Neuronal stem cell (in vitro differentiated cells): ENCODE measurements at regions not wholly inside any gene's neighbourhood (a gene's known extent, or its start where the extent isn't known, plus 50 kb on each side); places are given as distances from the start of the nearest gene placed in this dataset.
A peak's percentile ranks its signal among the peaks of the same experiment; 100 is the strongest.

Experiments
- DNase-seq: peaks from one replicate; pipeline ENCODE4 v3.0.0-alpha.2; 2013; ENCODE audit warnings: low spot score
- H2AFZ ChIP-seq: one replicate; pipeline ENCODE4 v1.6.1; 2013; ENCODE audit warnings: mild to moderate bottlenecking, low read length, inconsistent platforms
- H2AK5ac ChIP-seq: 2 replicates; pipeline ENCODE4 v1.6.1; 2013; ENCODE audit warnings: low read depth, mild to moderate bottlenecking, inconsistent platforms, low read length, moderate library complexity, mixed read lengths
- H2BK120ac ChIP-seq: 2 replicates; pipeline ENCODE4 v1.6.1; 2013; ENCODE audit warnings: low read depth, mild to moderate bottlenecking, inconsistent platforms, low read length, moderate library complexity, mixed read lengths
- H2BK12ac ChIP-seq: one replicate; pipeline ENCODE4 v1.6.1; 2013; ENCODE audit warnings: low read length, inconsistent platforms
- H2BK15ac ChIP-seq: 2 replicates; pipeline ENCODE4 v1.6.1; 2013; ENCODE audit warnings: mild to moderate bottlenecking, low read length, inconsistent platforms, mixed read lengths
- H2BK5ac ChIP-seq: one replicate; pipeline ENCODE4 v1.6.1; 2013; ENCODE audit warnings: inconsistent platforms, mild to moderate bottlenecking, low read length, moderate library complexity
- H3K14ac ChIP-seq: one replicate; pipeline ENCODE4 v1.6.1; 2013; ENCODE audit warnings: low read length, inconsistent platforms
- H3K18ac ChIP-seq: 2 replicates; pipeline ENCODE4 v1.6.1; 2013; ENCODE audit warnings: low read length, inconsistent platforms
- H3K23ac ChIP-seq: 2 replicates; pipeline ENCODE4 v1.6.1; 2013; ENCODE audit warnings: low read depth, mild to moderate bottlenecking, mixed read lengths, low read length, inconsistent platforms; ENCODE audit not compliant: poor library complexity
- H3K27ac ChIP-seq: replicated peaks from 3 replicates; pipeline ENCODE4 v1.5.1; 2013; ENCODE audit warnings: low read length, inconsistent platforms
- H3K27me3 ChIP-seq, 3 experiments: 2 replicates each; pipeline ENCODE4 v1.6.1; 2013; ENCODE audit warnings: low read length in 3 of 3, mild to moderate bottlenecking in 2 of 3, inconsistent platforms in 1 of 3, low read depth in 1 of 3, mixed read lengths in 1 of 3, moderate library complexity in 1 of 3; ENCODE audit not compliant: control insufficient read depth in 3 of 3, insufficient read depth in 3 of 3
- H3K36me3 ChIP-seq, 2 donors: replicated peaks in 1 of 2; 2 replicates each; pipeline ENCODE4 v1.6.1; 2013; ENCODE audit warnings: low read length in 2 of 2; ENCODE audit not compliant: control insufficient read depth in 2 of 2, insufficient read depth in 2 of 2
- H3K4ac ChIP-seq: 2 replicates; pipeline ENCODE4 v1.6.1; 2013; ENCODE audit warnings: inconsistent platforms, mild to moderate bottlenecking, low read length, moderate library complexity
- H3K4me1 ChIP-seq, 2 donors: 1 replicate in 1 of 2; 2 replicates in 1 of 2; pipeline ENCODE4 v1.6.1; 2013; ENCODE audit warnings: low read length in 2 of 2, low read depth in 1 of 2; ENCODE audit not compliant: control insufficient read depth in 2 of 2, insufficient read depth in 1 of 2
- H3K4me2 ChIP-seq: one replicate; pipeline ENCODE4 v1.6.1; 2013; ENCODE audit warnings: mild to moderate bottlenecking, low read length, inconsistent platforms; ENCODE audit not compliant: insufficient read depth, poor library complexity, severe bottlenecking
- H3K4me3 ChIP-seq, 2 donors: 2 replicates each; pipeline ENCODE4 v1.5.1; 2013; ENCODE audit warnings: low read length in 2 of 2, mild to moderate bottlenecking in 2 of 2, inconsistent platforms in 1 of 2, moderate library complexity in 1 of 2
- H3K79me1 ChIP-seq: one replicate; pipeline ENCODE4 v1.6.1; 2013; ENCODE audit warnings: low read depth, mild to moderate bottlenecking, inconsistent platforms, low read length, moderate library complexity
- H3K9ac ChIP-seq: one replicate; pipeline ENCODE4 v1.6.1; 2013; ENCODE audit warnings: mild to moderate bottlenecking, low read depth, low read length, inconsistent platforms; ENCODE audit not compliant: poor library complexity
- H3K9me3 ChIP-seq, 2 donors: replicated peaks in 1 of 2; 2 replicates each; pipeline versions ENCODE3 to v1.6.1; 2013; ENCODE audit warnings: low read length in 2 of 2, mild to moderate bottlenecking in 2 of 2, inconsistent platforms in 1 of 2, low read depth in 1 of 2, mixed read lengths in 1 of 2, moderate library complexity in 1 of 2; ENCODE audit not compliant: control insufficient read depth in 2 of 2, insufficient read depth in 1 of 2
- H4K8ac ChIP-seq: one replicate; pipeline ENCODE4 v1.6.1; 2013; ENCODE audit warnings: low read depth, mild to moderate bottlenecking, inconsistent platforms, low read length, moderate library complexity
- H4K91ac ChIP-seq: one replicate; pipeline ENCODE4 v1.6.1; 2013; ENCODE audit warnings: low read length, low read depth, mild to moderate bottlenecking, inconsistent platforms; ENCODE audit not compliant: poor library complexity

DNA sequence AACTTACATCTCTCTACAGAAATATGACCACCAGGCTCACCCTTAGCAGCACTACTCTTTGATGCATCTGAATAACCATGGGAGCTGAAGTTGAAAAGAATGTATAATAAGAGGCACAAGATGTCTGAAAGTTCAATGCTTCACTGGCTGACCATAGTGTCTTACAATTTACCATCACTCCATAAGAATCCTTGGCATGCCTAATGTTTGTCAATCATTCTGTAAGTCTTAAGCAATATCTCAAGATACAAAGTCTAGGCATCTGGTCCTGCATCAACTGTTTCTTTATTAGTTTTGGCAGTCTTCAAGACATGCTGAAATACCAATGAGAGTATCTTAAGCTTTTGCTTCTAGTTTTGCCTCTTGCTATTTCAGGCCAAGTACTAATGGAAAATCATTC, 755.5 kb downstream of the STIM2 start:
- no peak overlapping the region for H3K9ac ChIP-seq
- H2BK120ac ChIP-seq = no peak overlapping the region
- H4K8ac ChIP-seq = no peak overlapping the region
- H3K4me3 ChIP-seq = no peak overlapping the region
- no peak overlapping the region for H2BK15ac ChIP-seq
- no peak overlapping the region for H3K4ac ChIP-seq
- H4K91ac ChIP-seq = no peak overlapping the region
- H3K23ac ChIP-seq = no peak overlapping the region
- peak overlapping the region; percentile 9 for H2AFZ ChIP-seq
- H2BK5ac ChIP-seq = no peak overlapping the region
- H3K36me3 ChIP-seq = no peaks in the 10 kb centered on the region
- no peak overlapping the region for H2BK12ac ChIP-seq
- no peaks in the 10 kb centered on the region for H3K79me1 ChIP-seq
- no peak overlapping the region for H3K27ac ChIP-seq
- H3K27me3 ChIP-seq = no peaks in the 10 kb centered on the region
- H2AK5ac ChIP-seq = no peak overlapping the region
- no peaks in the 10 kb centered on the region for H3K9me3 ChIP-seq
- H3K14ac ChIP-seq = no peak overlapping the region
- peaks cover 0 to 2% of the 10 kb centered on the region in 2 donors for H3K4me1 ChIP-seq
- H3K18ac ChIP-seq = no peak overlapping the region
- DNase-seq = no peak
- H3K4me2 ChIP-seq = no peak overlapping the region

DNA sequence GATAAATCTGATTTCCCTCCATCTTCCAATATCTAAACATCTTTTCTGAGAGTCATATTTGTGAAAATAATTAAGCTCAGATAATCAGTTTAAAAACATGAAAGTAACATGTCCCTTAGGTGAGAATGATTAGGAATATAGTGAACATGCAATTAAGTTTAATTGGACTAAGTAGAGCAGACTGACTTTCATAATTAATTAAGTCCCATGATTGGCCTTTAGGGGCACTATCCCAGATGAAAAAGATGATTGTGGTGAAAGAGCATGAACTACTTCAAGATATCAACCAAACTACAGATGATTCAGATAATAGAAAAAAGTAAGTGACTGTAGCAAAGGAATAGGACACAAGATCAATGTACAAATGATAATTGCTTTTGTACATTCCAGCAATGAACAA, 758.8 kb downstream of the STIM2 start:
- no peak overlapping the region for H3K27ac ChIP-seq

DNA sequence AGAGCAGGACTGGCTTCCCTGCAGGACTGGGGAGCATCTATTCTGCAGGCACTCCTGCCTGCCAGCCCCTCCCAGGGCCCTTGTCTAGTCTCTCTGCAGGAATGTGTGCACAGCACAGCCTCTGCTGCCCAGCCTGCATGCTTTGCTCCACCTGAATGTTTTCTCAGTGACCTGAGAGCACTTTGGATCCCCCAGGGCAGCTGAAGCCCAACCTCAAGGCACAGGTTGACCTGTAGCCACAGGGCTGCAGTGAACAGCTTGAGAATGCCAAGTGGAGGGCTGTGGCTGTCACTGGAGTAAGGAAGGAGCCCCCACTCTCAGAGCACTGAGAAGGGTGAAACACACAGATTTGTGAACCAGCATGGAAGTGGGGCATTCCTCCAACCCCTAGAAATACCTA, 760.2 kb downstream of the STIM2 start:
- H3K9ac ChIP-seq = no peak overlapping the region
- peak overlapping the region; percentile 15 for H2AFZ ChIP-seq
- no peak overlapping the region for H3K14ac ChIP-seq
- DNase-seq = no peak
- no peak overlapping the region for H3K18ac ChIP-seq
- no peak overlapping the region for H2BK5ac ChIP-seq
- H3K4ac ChIP-seq = no peak overlapping the region
- H3K9me3 ChIP-seq = no peaks in the 10 kb centered on the region
- no peak overlapping the region for H2BK120ac ChIP-seq
- no peak overlapping the region for H3K27ac ChIP-seq
- H3K4me2 ChIP-seq = no peak overlapping the region
- no peak overlapping the region for H2BK12ac ChIP-seq
- H3K36me3 ChIP-seq = no peaks in the 10 kb centered on the region
- H2BK15ac ChIP-seq = no peak overlapping the region
- H4K91ac ChIP-seq = no peak overlapping the region
- H3K27me3 ChIP-seq = no peaks in the 10 kb centered on the region
- no peak overlapping the region for H3K4me3 ChIP-seq
- peaks cover 0 to 2% of the 10 kb centered on the region in 2 donors for H3K4me1 ChIP-seq
- no peak overlapping the region for H4K8ac ChIP-seq
- no peaks in the 10 kb centered on the region for H3K79me1 ChIP-seq
- H2AK5ac ChIP-seq = no peak overlapping the region
- H3K23ac ChIP-seq = no peak overlapping the region

More for the DNA sequence above, 758.8 kb downstream of the STIM2 start:
- no peaks in the 10 kb centered on the region for H3K9me3 ChIP-seq
- no peaks in the 10 kb centered on the region for H3K36me3 ChIP-seq
- H3K4ac ChIP-seq = no peak overlapping the region
- H4K91ac ChIP-seq = no peak overlapping the region
- H3K4me2 ChIP-seq = no peak overlapping the region
- no peak overlapping the region for H2BK5ac ChIP-seq
- H2AK5ac ChIP-seq = no peak overlapping the region
- no peak overlapping the region for H3K23ac ChIP-seq
- no peak overlapping the region for H3K18ac ChIP-seq
- no peak overlapping the region for H3K4me3 ChIP-seq
- peaks cover 0 to 2% of the 10 kb centered on the region in 2 donors for H3K4me1 ChIP-seq
- H2BK12ac ChIP-seq = no peak overlapping the region
- H2BK120ac ChIP-seq = no peak overlapping the region
- no peak overlapping the region for H2BK15ac ChIP-seq
- H3K79me1 ChIP-seq = no peaks in the 10 kb centered on the region
- H2AFZ ChIP-seq = no peak overlapping the region
- no peaks in the 10 kb centered on the region for H3K27me3 ChIP-seq
- no peak for DNase-seq
- H3K9ac ChIP-seq = no peak overlapping the region
- no peak overlapping the region for H3K14ac ChIP-seq
- no peak overlapping the region for H4K8ac ChIP-seq

DNA sequence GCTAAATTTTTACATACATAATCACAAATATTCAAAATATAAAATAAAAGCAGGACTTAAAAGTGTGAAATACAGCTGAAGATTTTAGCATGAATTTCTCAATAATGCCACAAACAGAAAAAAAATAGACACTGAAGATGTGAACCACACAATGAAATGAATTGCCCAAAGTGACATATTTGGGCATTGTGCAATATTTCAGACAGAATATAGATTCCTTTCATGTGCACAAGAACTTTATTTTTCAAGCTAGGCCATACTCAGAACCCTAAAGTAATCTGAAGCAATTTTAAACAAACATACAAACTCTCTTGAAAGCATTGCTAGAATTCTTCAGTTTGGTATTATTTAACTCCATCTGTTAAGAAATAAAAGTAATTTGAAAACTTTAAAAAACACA, 764.1 kb downstream of the STIM2 start:
- H3K27me3 ChIP-seq = no peaks in the 10 kb centered on the region
- H3K9me3 ChIP-seq = no peaks in the 10 kb centered on the region
- no peak overlapping the region for H2AK5ac ChIP-seq
- H3K23ac ChIP-seq = no peak overlapping the region
- H3K14ac ChIP-seq = no peak overlapping the region
- no peak overlapping the region for H3K18ac ChIP-seq
- peaks cover 0 to 2% of the 10 kb centered on the region in 2 donors for H3K4me1 ChIP-seq
- no peak overlapping the region for H3K4ac ChIP-seq
- H3K4me2 ChIP-seq = no peak overlapping the region
- no peak overlapping the region for H3K9ac ChIP-seq
- H3K36me3 ChIP-seq = no peaks in the 10 kb centered on the region
- no peak overlapping the region for H2BK120ac ChIP-seq
- H4K8ac ChIP-seq = no peak overlapping the region
- H3K79me1 ChIP-seq = no peaks in the 10 kb centered on the region
- H2BK5ac ChIP-seq = no peak overlapping the region
- H2BK12ac ChIP-seq = no peak overlapping the region
- no peak for DNase-seq
- H2BK15ac ChIP-seq = no peak overlapping the region
- no peak overlapping the region for H3K4me3 ChIP-seq
- no peak overlapping the region for H2AFZ ChIP-seq
- H3K27ac ChIP-seq = no peak overlapping the region
- no peak overlapping the region for H4K91ac ChIP-seq
